ENCODE measurements at regions not wholly inside any gene's neighbourhood (a gene's known extent, or its start where the extent isn't known, plus 50 kb on each side); places are given as distances from the start of the nearest gene placed in this dataset.

DNA sequence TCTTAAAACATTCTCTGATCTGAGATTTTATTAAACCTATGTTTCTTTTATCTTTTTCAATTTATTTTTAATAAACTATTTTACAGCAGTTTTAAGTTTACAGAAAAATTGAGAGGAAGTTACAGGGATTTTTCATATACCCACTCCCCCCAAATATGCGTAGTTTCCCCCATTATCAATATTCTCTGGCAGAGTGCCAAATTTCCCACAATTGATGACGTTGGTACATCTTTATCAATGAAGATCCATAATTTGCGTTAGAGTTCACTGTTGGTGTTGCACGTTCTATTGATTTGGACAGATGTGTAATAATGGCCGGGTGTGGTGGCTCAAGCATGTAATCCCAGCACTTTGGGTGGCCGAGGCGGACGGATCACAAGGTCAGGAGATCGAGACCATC, 1063.0 kb upstream of the ATXN8OS start:
- ATAC-seq = no peak
- intact Hi-C loops (cut with micrococcal nuclease; ENCODE audit: unreplicated experiment) = no loop called here
- POLR2A ChIA-PET = no interaction called here
- Histone ChIP-seq H3K4me1 (ENCODE audit: control insufficient read depth, insufficient read depth, low read length) (no peaks in the 10 kb centered on the region), H3K9me3 (ENCODE audit: control insufficient read depth, insufficient read depth, low read depth, low read length) (no peaks in the 10 kb centered on the region), H3K4me3 (ENCODE audit: low read depth in 2 of 2, low read length in 2 of 2) (no peak overlapping the region), H3K27ac (ENCODE audit: low read length) (no peak overlapping the region), H3K27me3 (ENCODE audit: control insufficient read depth, insufficient read depth, low read length) (no peaks in the 10 kb centered on the region), H3K36me3 (ENCODE audit: control insufficient read depth, insufficient read depth, low read length) (no peaks in the 10 kb centered on the region)
- in situ Hi-C loops (cut with HindIII; ENCODE audit: low pct_unique_long_range_greater_than_20kb, low sequenced_read_pairs) = no loop called here
- no peak for DNase-seq (ENCODE audit: low read depth, low spot score)
- no TSS peak for BruUV-seq (replicated peaks)
- TF ChIP-seq POLR2AphosphoS5 (IDR thresholded peaks at IDR 0.05; ENCODE audit: low read depth, low read length) = no peak
- TF ChIP-seq REST (IDR thresholded peaks at IDR 0.05; ENCODE audit: insufficient read depth in 1 of 2, low read depth in 2 of 2, low read length in 1 of 2) = no peak
- no peak for TF ChIP-seq SIN3A (IDR thresholded peaks at IDR 0.05; ENCODE audit: borderline replicate concordance, insufficient read depth, low read depth, low read length)
- no peak for TF ChIP-seq TCF7L2 (IDR thresholded peaks at IDR 0.05; ENCODE audit: low read depth, low read length)
- no peak for TF ChIP-seq CTCF (IDR thresholded peaks at IDR 0.05)
- CTCF ChIA-PET = no interaction called here

- TF ChIP-seq REST (IDR thresholded peaks at IDR 0.05; ENCODE audit: insufficient read depth in 1 of 2, low read depth in 2 of 2, low read length in 1 of 2) (no peak), CTCF (IDR thresholded peaks at IDR 0.05) (no peak), SIN3A (IDR thresholded peaks at IDR 0.05; ENCODE audit: borderline replicate concordance, insufficient read depth, low read depth, low read length) (no peak), TCF7L2 (IDR thresholded peaks at IDR 0.05; ENCODE audit: low read depth, low read length) (no peak)
- BruUV-seq (replicated peaks) = no TSS peak
- intact Hi-C loops (cut with micrococcal nuclease; ENCODE audit: unreplicated experiment) = no loop called here
- Histone ChIP-seq H3K36me3 (ENCODE audit: control insufficient read depth, insufficient read depth, low read length) (no peaks in the 10 kb centered on the region), H3K4me3 (ENCODE audit: low read depth in 2 of 2, low read length in 2 of 2) (no peak overlapping the region), H3K27me3 (ENCODE audit: control insufficient read depth, insufficient read depth, low read length) (no peaks in the 10 kb centered on the region), H3K27ac (ENCODE audit: low read length) (no peak overlapping the region), H3K4me1 (ENCODE audit: control insufficient read depth, insufficient read depth, low read length) (no peaks in the 10 kb centered on the region), H3K9me3 (ENCODE audit: control insufficient read depth, insufficient read depth, low read depth, low read length) (no peaks in the 10 kb centered on the region)
- in situ Hi-C loops (cut with HindIII; ENCODE audit: low pct_unique_long_range_greater_than_20kb, low sequenced_read_pairs) = no loop called here
- CTCF ChIA-PET = no interaction called here
- POLR2A ChIA-PET = no interaction called here
- DNase-seq (ENCODE audit: low read depth, low spot score) = no peak
- no peak for ATAC-seq
Observed at GRCh38 chr13:69040898-69041297, 1066.7 kb upstream of the ATXN8OS start.
